H1 (cell line): ENCODE measurements at regions not wholly inside any gene's neighbourhood (a gene's known extent, or its start where the extent isn't known, plus 50 kb on each side); places are given as distances from the start of the nearest gene placed in this dataset.

ENCODE experiments used
- BRCA1 ChIP-seq: IDR thresholded peaks from 2 replicates; pipeline ENCODE4 v1.6.1; 2012; ENCODE audit warnings: low read depth, low read length, improper control_type of control experiment
- GABPA ChIP-seq: IDR thresholded peaks from 2 replicates; pipeline ENCODE4 v1.6.1; 2011; ENCODE audit warnings: mild to moderate bottlenecking, low read length, moderate library complexity, borderline replicate concordance; ENCODE audit not compliant: insufficient read depth
- MAFK ChIP-seq: IDR thresholded peaks from 2 replicates; pipeline ENCODE4 v1.6.1; 2012; ENCODE audit warnings: low read depth, mild to moderate bottlenecking, improper control_type of control experiment, low read length
- TF ChIP-seq, protein P1 (sequence below): IDR thresholded peaks from 2 replicates; pipeline ENCODE4 v1.6.1; 2011; ENCODE audit warnings: low read depth, mild to moderate bottlenecking, low read length; ENCODE audit not compliant: insufficient read depth

DNA sequence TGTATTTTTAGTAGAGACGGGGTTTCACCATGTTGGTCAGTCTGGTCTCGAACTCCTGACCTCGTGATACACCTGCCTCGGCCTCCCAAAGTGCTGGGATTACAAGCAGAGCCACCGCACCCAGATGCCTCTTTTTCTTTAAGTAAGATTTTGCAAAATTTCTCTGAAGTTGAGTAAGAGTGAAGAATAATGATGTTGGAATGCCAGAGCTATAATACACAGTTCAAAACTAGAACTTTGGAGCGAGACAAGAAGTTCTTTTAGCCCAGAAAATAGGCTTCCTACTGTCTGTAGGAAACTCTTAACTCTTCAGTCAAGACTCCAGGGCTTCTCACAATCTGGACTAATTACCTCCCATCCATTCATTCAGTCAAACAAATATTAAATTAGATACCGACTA is 51.4 kb downstream of the MARCHF4 start (continued):
- TF ChIP-seq, protein P1, sequence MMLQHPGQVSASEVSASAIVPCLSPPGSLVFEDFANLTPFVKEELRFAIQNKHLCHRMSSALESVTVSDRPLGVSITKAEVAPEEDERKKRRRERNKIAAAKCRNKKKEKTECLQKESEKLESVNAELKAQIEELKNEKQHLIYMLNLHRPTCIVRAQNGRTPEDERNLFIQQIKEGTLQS = no peak
- no peak for TF ChIP-seq MAFK
- TF ChIP-seq GABPA = no peak
- TF ChIP-seq BRCA1 = no peak
